ENCODE measurements at regions not wholly inside any gene's neighbourhood (a gene's known extent, or its start where the extent isn't known, plus 50 kb on each side); places are given as distances from the start of the nearest gene placed in this dataset.
"Not testable (repeated sequence)": the region's sequence is repeated elsewhere in the genome, so short reads cannot be mapped to it uniquely, and the experiment has no call there.

- no peak for DNase-seq
Measured at GRCh38 chr5:89712134-89712700, 697.3 kb downstream of the CETN3 start.

GRCh38 chr5:89711526-89711925 lies 698.0 kb downstream of the CETN3 start:
- no peak for DNase-seq

- DNase-seq, result no peak
Measured at GRCh38 chr5:89710006-89710405, 699.5 kb downstream of the CETN3 start.

- DNase-seq, result no peak
Measured at GRCh38 chr5:89707891-89708290, 701.7 kb downstream of the CETN3 start.

GRCh38 chr5:89706731-89707130 lies 702.8 kb downstream of the CETN3 start:
- DNase-seq, result no peak

- DNase-seq, result no peak
Measured at GRCh38 chr5:89703817-89704216, 705.7 kb downstream of the CETN3 start.

GRCh38 chr5:89698028-89698427 lies 711.5 kb downstream of the CETN3 start:
- DNase-seq, result no peak

GRCh38 chr5:89697581-89697980 lies 712.0 kb downstream of the CETN3 start:
- DNase-seq, result no peak

GRCh38 chr5:89695371-89695770 lies 714.2 kb downstream of the CETN3 start:
- DNase-seq, result no peak

GRCh38 chr5:89694026-89694550 lies 715.5 kb downstream of the CETN3 start:
- DNase-seq, result no peak

GRCh38 chr5:89690331-89690730 lies 719.2 kb downstream of the CETN3 start:
- DNase-seq, result no peak

- no peak for DNase-seq
Measured at GRCh38 chr5:89686081-89686765, 723.3 kb downstream of the CETN3 start.

- DNase-seq, result no peak
Measured at GRCh38 chr5:89676634-89677033, 732.9 kb downstream of the CETN3 start.

- no peak for DNase-seq
Measured at GRCh38 chr5:89673019-89673418, 736.5 kb downstream of the CETN3 start.

- DNase-seq, result no peak
Measured at GRCh38 chr5:89668821-89669220, 740.7 kb downstream of the CETN3 start.

- DNase-seq, result no peak
Measured at GRCh38 chr5:89662499-89662898, 747.1 kb downstream of the CETN3 start.

- no peak for DNase-seq
Measured at GRCh38 chr5:89638871-89639270, 755.9 kb upstream of the MEF2C start.

GRCh38 chr5:89634176-89634575 lies 751.2 kb upstream of the MEF2C start:
- DNase-seq, result not testable (repeated sequence)

GRCh38 chr5:89630064-89630463 lies 747.1 kb upstream of the MEF2C start:
- DNase-seq, result not testable (repeated sequence)

- DNase-seq, result no peak
Measured at GRCh38 chr5:89628876-89629635, 746.1 kb upstream of the MEF2C start.

GRCh38 chr5:89615839-89616518 lies 733.0 kb upstream of the MEF2C start:
- DNase-seq, result no peak

GRCh38 chr5:89613222-89613956 lies 730.4 kb upstream of the MEF2C start:
- no peak for DNase-seq
